HCT116 (cell line): ENCODE measurements at regions not wholly inside any gene's neighbourhood (a gene's known extent, or its start where the extent isn't known, plus 50 kb on each side); places are given as distances from the start of the nearest gene placed in this dataset.

Source experiments
- ATAC-seq: fragments of 200-7000 bp; cut with Tn5 transposase; 2 replicates; pipeline ENCODE4 v1.9.1; 2020; ENCODE audit warnings: mild to moderate bottlenecking, moderate library complexity
- BruUV-seq: library from RNA; stranded (reverse); fragments of 400-500 nt; replicated peaks from 2 replicates; lab custom pipeline; 2021; lab: Mats Ljungman, UMichigan
- CTCF ChIA-PET: fragments of 300-600 bp; sonication (Branson Sonifier 250); formaldehyde crosslinking; loops from one replicate; lab custom pipeline; 2021; ENCODE audit warnings: antibody characterized with exemption; lab: Charles Lee
- POLR2A ChIA-PET: fragments of 300-600, 350-600 bp; sonication (Branson Sonifier 250); formaldehyde crosslinking; loops from one replicate; lab custom pipeline; 2021; ENCODE audit warnings: antibody characterized with exemption; lab: Charles Lee
- RAD21 ChIA-PET, 2 experiments: fragments of 300-600 bp; sonication (Branson Sonifier 250); formaldehyde crosslinking; loops; one replicate each; lab custom pipeline; 2023; ENCODE audit warnings: low total read pairs in 2 of 2; ENCODE audit not compliant: uncharacterized antibody in 2 of 2, unreplicated experiment in 2 of 2, low non-redundant PET in 1 of 2; lab: Charles Lee
- DNase-seq: peaks from one replicate; pipeline ENCODE4 v3.0.0-alpha.2; 2010; ENCODE audit warnings: low read depth, low spot score
- H2AFZ ChIP-seq: fragments of 200-600 bp; shearing (Covaris generic), sonication (generic); 2 replicates; pipeline ENCODE4 v1.6.1; 2017; ENCODE audit warnings: low read depth, mixed run types, mixed read lengths, antibody characterized with exemption, low read length; ENCODE audit not compliant: poor library complexity, severe bottlenecking
- H3K27ac ChIP-seq: 2 replicates; pipeline ENCODE4 v1.5.1; 2012; ENCODE audit warnings: low read depth, low read length
- H3K27me3 ChIP-seq: fragments of 200-600 bp; sonication (generic); 2 replicates; pipeline ENCODE4 v1.6.1; 2016; ENCODE audit warnings: mixed run types, low read length, mixed read lengths; ENCODE audit not compliant: insufficient read depth
- H3K36me3 ChIP-seq, 2 experiments: fragments of 200-500 bp in 1 of 2; fragments of 200-600 bp in 1 of 2; sonication (Bioruptor generic) in 1 of 2; sonication (generic) in 1 of 2; 2 replicates each; pipeline versions ENCODE4 v1.5.1 to v1.6.1; 2014 to 2016; ENCODE audit warnings: low read length in 2 of 2, inconsistent platforms in 1 of 2, mixed read lengths in 1 of 2, mixed run types in 1 of 2; ENCODE audit not compliant: insufficient read depth in 2 of 2, control insufficient read depth in 1 of 2
- H3K4me1 ChIP-seq, 2 experiments: fragments of 200-600 bp in 1 of 2; sonication (generic) in 1 of 2; 2 replicates each; pipeline versions ENCODE4 v1.5.1 to v1.6.1; 2012 to 2017; ENCODE audit warnings: low read length in 2 of 2, inconsistent platforms in 1 of 2, mild to moderate bottlenecking in 1 of 2, mixed read lengths in 1 of 2, mixed run types in 1 of 2, moderate library complexity in 1 of 2; ENCODE audit not compliant: insufficient read depth in 2 of 2, control insufficient read depth in 1 of 2
- H3K4me2 ChIP-seq: fragments of 200-600 bp; sonication (generic); 2 replicates; pipeline ENCODE4 v1.6.1; 2017; ENCODE audit warnings: mixed run types, low read length, mixed read lengths
- H3K4me3 ChIP-seq, 2 experiments: fragments of 200-600 bp in 1 of 2; sonication (generic) in 1 of 2; replicated peaks in 1 of 2; 2 replicates each; pipeline ENCODE4 v1.5.1; 2011 to 2016; ENCODE audit warnings: low read length in 2 of 2, control low read depth in 1 of 2, low read depth in 1 of 2, mild to moderate bottlenecking in 1 of 2, mixed read lengths in 1 of 2, mixed run types in 1 of 2
- H3K79me2 ChIP-seq: fragments of 200-600 bp; sonication (generic); 2 replicates; pipeline ENCODE4 v1.6.1; 2017; ENCODE audit warnings: mild to moderate bottlenecking, mixed run types, low read length, moderate library complexity, mixed read lengths; ENCODE audit not compliant: insufficient read depth
- H3K9ac ChIP-seq: fragments of 200-600 bp; sonication (generic); 2 replicates; pipeline ENCODE4 v1.6.1; 2016; ENCODE audit warnings: low read length, mixed read lengths
- H3K9me2 ChIP-seq: fragments of 200-600 bp; sonication (generic), shearing (Covaris generic); 2 replicates; pipeline ENCODE4 v1.6.1; 2017; ENCODE audit warnings: mixed run types, mild to moderate bottlenecking, moderate library complexity; ENCODE audit not compliant: insufficient read depth
- H3K9me3 ChIP-seq, 2 experiments: fragments of 200-500 bp in 1 of 2; fragments of 200-600 bp in 1 of 2; sonication (Bioruptor generic) in 1 of 2; sonication (generic) in 1 of 2; 2 replicates each; pipeline ENCODE4 v1.6.1; 2014 to 2017; ENCODE audit warnings: low read length in 2 of 2, mixed read lengths in 2 of 2, inconsistent platforms in 1 of 2, low read depth in 1 of 2, mild to moderate bottlenecking in 1 of 2, mixed run types in 1 of 2, moderate library complexity in 1 of 2; ENCODE audit not compliant: control insufficient read depth in 1 of 2, insufficient read depth in 1 of 2
- H4K20me1 ChIP-seq: fragments of 200-600 bp; sonication (generic), shearing (Covaris generic); 2 replicates; pipeline ENCODE4 v1.6.1; 2017; ENCODE audit warnings: mixed run types, mild to moderate bottlenecking, moderate library complexity; ENCODE audit not compliant: insufficient read depth
- ELF1 ChIP-seq: IDR thresholded peaks from 2 replicates; pipeline ENCODE4 v1.6.1; 2012; ENCODE audit warnings: low read depth, borderline replicate concordance
- EZH2 ChIP-seq: fragments of 200-600 bp; sonication (generic); IDR thresholded peaks from 2 replicates; pipeline ENCODE4 v1.6.1; 2017; ENCODE audit warnings: antibody characterized with exemption, mixed run types
- EZH2phosphoT487 ChIP-seq: fragments of 200-600 bp; IDR thresholded peaks from 2 replicates; pipeline ENCODE4 v1.6.1; 2018; ENCODE audit warnings: antibody characterized with exemption, borderline replicate concordance
- ZFX ChIP-seq: fragments of 450-650 bp; IDR thresholded peaks from 2 replicates; pipeline ENCODE4 v1.6.1; 2017
- intact Hi-C: fragments of 100-400 bp; cut with micrococcal nuclease; formaldehyde crosslinking; loops from 2 replicates; pipeline ENCODE4 v1.10.0; 2022
- TF ChIP-seq, protein P1 (sequence below), 3 experiments: fragments of 200-600 bp in 1 of 3; sonication (generic) in 1 of 3; IDR thresholded peaks in 2 of 3; conservative IDR thresholded peaks in 1 of 3; 2 replicates each; pipeline ENCODE4 v1.5.1; 2012 to 2017; ENCODE audit warnings: low read depth in 2 of 3, low read length in 2 of 3, antibody characterized with exemption in 1 of 3, borderline replicate concordance in 1 of 3, control low read depth in 1 of 3, mild to moderate bottlenecking in 1 of 3, mixed read lengths in 1 of 3, mixed run types in 1 of 3, moderate library complexity in 1 of 3; ENCODE audit not compliant: insufficient read depth in 1 of 3

GRCh38 chr1:31503570-31503969, 72.7 kb upstream of the TINAGL1 start:
- H3K36me3 ChIP-seq = no peaks in the 10 kb centered on the region
- ChIA-PET RAD21 (no interaction called here), POLR2A (no interaction called here), CTCF (no interaction called here)
- intact Hi-C loops = no loop called here
- no peaks in the 10 kb centered on the region for H3K4me1 ChIP-seq
- BruUV-seq = no TSS peak
- no peaks in the 10 kb centered on the region for H4K20me1 ChIP-seq
- H2AFZ ChIP-seq = no peak overlapping the region
- DNase-seq (no peak), ATAC-seq (no peak)
- H3K4me3 ChIP-seq = no peak overlapping the region
- H3K79me2 ChIP-seq = no peaks in the 10 kb centered on the region
- no peak for TF ChIP-seq ELF1
- no peak for TF ChIP-seq ZFX
- TF ChIP-seq, protein P1, sequence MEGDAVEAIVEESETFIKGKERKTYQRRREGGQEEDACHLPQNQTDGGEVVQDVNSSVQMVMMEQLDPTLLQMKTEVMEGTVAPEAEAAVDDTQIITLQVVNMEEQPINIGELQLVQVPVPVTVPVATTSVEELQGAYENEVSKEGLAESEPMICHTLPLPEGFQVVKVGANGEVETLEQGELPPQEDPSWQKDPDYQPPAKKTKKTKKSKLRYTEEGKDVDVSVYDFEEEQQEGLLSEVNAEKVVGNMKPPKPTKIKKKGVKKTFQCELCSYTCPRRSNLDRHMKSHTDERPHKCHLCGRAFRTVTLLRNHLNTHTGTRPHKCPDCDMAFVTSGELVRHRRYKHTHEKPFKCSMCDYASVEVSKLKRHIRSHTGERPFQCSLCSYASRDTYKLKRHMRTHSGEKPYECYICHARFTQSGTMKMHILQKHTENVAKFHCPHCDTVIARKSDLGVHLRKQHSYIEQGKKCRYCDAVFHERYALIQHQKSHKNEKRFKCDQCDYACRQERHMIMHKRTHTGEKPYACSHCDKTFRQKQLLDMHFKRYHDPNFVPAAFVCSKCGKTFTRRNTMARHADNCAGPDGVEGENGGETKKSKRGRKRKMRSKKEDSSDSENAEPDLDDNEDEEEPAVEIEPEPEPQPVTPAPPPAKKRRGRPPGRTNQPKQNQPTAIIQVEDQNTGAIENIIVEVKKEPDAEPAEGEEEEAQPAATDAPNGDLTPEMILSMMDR (IDR thresholded peaks at IDR 0.05 in 2 of 3, conservative IDR thresholded peaks at IDR 0.05 in 1 of 3; ENCODE audit: borderline replicate concordance in 1 of 3, insufficient read depth in 1 of 3, low read depth in 2 of 3, low read length in 2 of 3) = no peak
- TF ChIP-seq EZH2 = no peak
- no peak for TF ChIP-seq EZH2phosphoT487
- no peaks in the 10 kb centered on the region for H3K9me2 ChIP-seq
- no peaks in the 10 kb centered on the region for H3K27me3 ChIP-seq
- no peaks in the 10 kb centered on the region for H3K9me3 ChIP-seq
- H3K4me2 ChIP-seq = no peak overlapping the region
- no peak overlapping the region for H3K27ac ChIP-seq
- H3K9ac ChIP-seq = no peak overlapping the region

- Histone ChIP-seq H3K27ac (no peak overlapping the region), H3K36me3 (no peaks in the 10 kb centered on the region), H3K4me2 (no peak overlapping the region), H3K9ac (no peak overlapping the region), H4K20me1 (no peaks in the 10 kb centered on the region), H3K4me3 (no peak overlapping the region)
- ChIA-PET CTCF (no interaction called here), RAD21 (no interaction called here), POLR2A (no interaction called here)
- ATAC-seq = no peak
- no TSS peak for BruUV-seq
- intact Hi-C loops = no loop called here
- TF ChIP-seq EZH2phosphoT487 = no peak
- TF ChIP-seq, all 23 proteins: peak for 0
- no peaks in the 10 kb centered on the region for H3K27me3 ChIP-seq
- DNase-seq = no peak
- H2AFZ ChIP-seq = no peak overlapping the region
- no peaks in the 10 kb centered on the region for H3K79me2 ChIP-seq
- peaks cover 0 to 1% of the 10 kb centered on the region in 2 experiments; a peak in 1 of 4 replicates for H3K4me1 ChIP-seq
- no peaks in the 10 kb centered on the region for H3K9me3 ChIP-seq
- H3K9me2 ChIP-seq = no peaks in the 10 kb centered on the region
These were observed 72.3 kb upstream of the TINAGL1 start for GRCh38 chr1:31504001-31504400.
